Small intestine (tissue), 7 donors: ENCODE measurements at regions not wholly inside any gene's neighbourhood (a gene's known extent, or its start where the extent isn't known, plus 50 kb on each side); places are given as distances from the start of the nearest gene placed in this dataset.

Experiments
- DNase-seq, 2 donors: peaks; one replicate each; pipeline versions ENCODE4 v3.0.0 to v3.0.0-alpha.2; 2013
- FAIRE-seq: peaks from 2 replicates; lab custom pipeline; 2012; peaks lifted over from hg19 to GRCh38; lab: Jason Lieb, UNC
- H3K27ac ChIP-seq, 3 donors: one replicate each; pipeline ENCODE4 v1.5.1; 2013; ENCODE audit warnings: low read length in 2 of 3, mild to moderate bottlenecking in 2 of 3, control low read depth in 1 of 3, inconsistent platforms in 1 of 3, low read depth in 1 of 3, moderate library complexity in 1 of 3
- H3K27me3 ChIP-seq, 3 donors: one replicate each; pipeline ENCODE4 v1.6.1; 2013; ENCODE audit warnings: low read length in 3 of 3, inconsistent platforms in 1 of 3; ENCODE audit not compliant: control insufficient read depth in 3 of 3, insufficient read depth in 3 of 3
- H3K36me3 ChIP-seq, 3 donors: one replicate each; pipeline ENCODE4 v1.6.1; 2013; ENCODE audit warnings: low read length in 3 of 3, inconsistent platforms in 1 of 3, low read depth in 1 of 3, mild to moderate bottlenecking in 1 of 3, moderate library complexity in 1 of 3; ENCODE audit not compliant: control insufficient read depth in 3 of 3, insufficient read depth in 2 of 3
- H3K4me1 ChIP-seq, 3 donors: one replicate each; pipeline ENCODE4 v1.6.1; 2013; ENCODE audit warnings: low read length in 2 of 3, inconsistent platforms in 1 of 3, low read depth in 1 of 3, mild to moderate bottlenecking in 1 of 3, moderate library complexity in 1 of 3; ENCODE audit not compliant: control insufficient read depth in 3 of 3, insufficient read depth in 2 of 3
- H3K4me3 ChIP-seq, 3 donors: one replicate each; pipeline ENCODE4 v1.5.1; 2013; ENCODE audit warnings: low read length in 3 of 3, control low read depth in 1 of 3, inconsistent platforms in 1 of 3, low read depth in 1 of 3, mild to moderate bottlenecking in 1 of 3, moderate library complexity in 1 of 3
- H3K9me3 ChIP-seq, 2 donors: one replicate each; pipeline ENCODE4 v1.6.1; 2013; ENCODE audit warnings: low read depth in 1 of 2, low read length in 1 of 2; ENCODE audit not compliant: control insufficient read depth in 2 of 2, insufficient read depth in 1 of 2
- WGBS, 3 donors: extraction: QIAGEN DNeasy Blood & Tissue Kit; methylation state at CpG; one replicate each; pipeline ENCODE4 v1.1.7; 2013; 5-methylcytosine and 5-hydroxymethylcytosine counted together
- donor health status: healthy with polysubstance abuse.
- donor health status: control.
- donor health status: control.
- donor health status: Bipolar disorder and iron deficiency.
- donor health status: healthy.

DNA sequence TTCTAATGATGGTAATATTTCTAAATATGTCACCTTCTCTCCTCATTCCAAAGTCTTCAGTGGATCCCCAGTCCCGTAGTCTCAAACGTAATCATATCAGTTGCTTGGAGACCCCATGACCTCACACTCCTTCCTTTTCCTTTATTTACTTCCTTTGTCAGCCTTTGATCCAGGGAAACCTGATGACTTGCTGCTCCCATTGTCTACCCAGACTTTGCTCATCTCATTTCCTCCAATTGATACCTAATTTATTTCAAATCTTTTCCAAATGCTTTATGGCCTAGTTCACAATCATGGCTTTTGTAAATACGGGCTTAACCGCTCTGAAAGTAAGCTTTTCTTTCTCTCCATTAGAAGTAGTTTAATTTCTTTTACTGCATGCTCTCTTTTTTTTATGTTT, 402.4 kb upstream of the CYRIA start:
- FAIRE-seq, result no peak
- 59 to 69% (median 65%) methylated on average over 4 of the region's 4 CpGs for WGBS, 3 donors
- Histone ChIP-seq H3K4me3 (no peak overlapping the region), H3K9me3 (peaks cover 0 to 5% of the 10 kb centered on the region in 2 donors), H3K4me1 (no peaks in the 10 kb centered on the region), H3K36me3 (no peaks in the 10 kb centered on the region), H3K27me3 (no peaks in the 10 kb centered on the region), H3K27ac (no peak overlapping the region)
- no peak for DNase-seq

DNA sequence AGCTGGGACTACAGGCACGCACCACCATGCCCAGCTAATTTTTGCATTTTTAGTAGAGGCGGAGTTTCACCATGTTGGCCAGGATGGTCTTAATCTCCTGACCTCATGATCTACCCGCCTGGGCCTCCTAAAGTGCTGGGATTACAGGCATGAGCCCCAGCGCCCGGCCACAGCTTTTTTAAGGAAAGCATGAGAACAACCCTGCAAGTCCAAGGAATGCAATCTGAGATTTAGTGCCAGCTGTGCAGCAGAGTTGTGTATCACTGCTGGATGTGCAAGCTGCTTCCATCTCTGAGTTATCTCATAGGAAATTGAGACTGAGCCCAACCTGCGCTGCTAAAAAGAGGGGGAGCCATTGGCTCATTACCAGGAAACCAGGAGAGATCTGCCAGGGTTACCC, 399.9 kb upstream of the CYRIA start:
- 73 to 75% (median 73%) methylated on average over 6 of the region's 6 CpGs for WGBS, 3 donors
- Histone ChIP-seq H3K4me1 (no peaks in the 10 kb centered on the region), H3K27ac (no peak overlapping the region), H3K9me3 (no peaks in the 10 kb centered on the region), H3K27me3 (no peaks in the 10 kb centered on the region), H3K36me3 (no peaks in the 10 kb centered on the region), H3K4me3 (no peak overlapping the region)
- FAIRE-seq (no peak), DNase-seq (no peak)

DNA sequence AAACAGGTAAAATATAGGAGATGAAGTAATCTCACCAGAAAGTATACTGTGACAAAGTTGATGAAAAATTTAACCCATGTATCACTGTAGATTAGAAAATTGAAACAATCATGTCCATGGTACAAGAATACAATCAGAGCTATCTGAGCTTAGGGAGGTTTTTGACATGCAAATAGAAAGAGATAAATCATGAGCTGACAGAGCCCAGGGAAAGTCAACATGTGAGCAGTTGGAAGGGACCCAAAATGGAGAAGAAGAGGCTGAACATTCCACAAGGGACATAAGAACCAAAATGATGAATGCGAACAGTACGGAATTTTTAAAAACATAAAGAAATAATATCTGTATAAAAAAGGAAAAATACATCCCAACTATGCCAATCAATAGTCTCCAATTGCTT, 395.4 kb upstream of the CYRIA start:
- no peaks in the 10 kb centered on the region for H3K9me3 ChIP-seq
- H3K27ac ChIP-seq, result no peak overlapping the region
- DNase-seq, result no peak
- H3K27me3 ChIP-seq, result no peaks in the 10 kb centered on the region
- WGBS, 3 donors, result 91 to 98% (median 96%) methylated on average over 2 of the region's 2 CpGs
- H3K36me3 ChIP-seq, result no peaks in the 10 kb centered on the region
- no peaks in the 10 kb centered on the region for H3K4me1 ChIP-seq
- no peak for FAIRE-seq
- H3K4me3 ChIP-seq, result no peak overlapping the region

DNA sequence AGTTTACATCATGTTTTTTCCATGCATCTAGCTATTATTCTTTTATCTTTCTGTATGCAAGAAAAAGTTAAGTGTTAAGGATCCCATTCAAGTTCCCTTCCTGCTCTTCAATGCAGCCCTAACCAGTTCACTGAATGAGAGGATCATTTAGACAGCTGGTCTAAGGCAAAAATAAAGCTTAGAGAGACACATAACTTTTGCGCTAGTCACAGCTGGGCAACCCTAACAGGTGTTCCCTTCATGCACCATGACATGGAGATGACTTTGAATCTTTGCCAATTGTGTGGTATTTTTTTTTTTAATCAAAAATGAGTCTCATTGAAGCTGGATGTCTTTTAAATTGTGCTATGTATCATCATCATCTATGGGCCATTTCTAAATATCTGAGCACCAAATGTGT, 393.8 kb upstream of the CYRIA start:
- H3K27me3 ChIP-seq, result no peaks in the 10 kb centered on the region
- WGBS, 3 donors, result 68 to 89% (median 68%) methylated on average over 1 of the region's 1 CpG
- H3K36me3 ChIP-seq, result no peaks in the 10 kb centered on the region
- H3K27ac ChIP-seq, result no peak overlapping the region
- FAIRE-seq (no peak), DNase-seq (no peak)
- no peak overlapping the region for H3K4me3 ChIP-seq
- no peaks in the 10 kb centered on the region for H3K4me1 ChIP-seq
- no peaks in the 10 kb centered on the region for H3K9me3 ChIP-seq

DNA sequence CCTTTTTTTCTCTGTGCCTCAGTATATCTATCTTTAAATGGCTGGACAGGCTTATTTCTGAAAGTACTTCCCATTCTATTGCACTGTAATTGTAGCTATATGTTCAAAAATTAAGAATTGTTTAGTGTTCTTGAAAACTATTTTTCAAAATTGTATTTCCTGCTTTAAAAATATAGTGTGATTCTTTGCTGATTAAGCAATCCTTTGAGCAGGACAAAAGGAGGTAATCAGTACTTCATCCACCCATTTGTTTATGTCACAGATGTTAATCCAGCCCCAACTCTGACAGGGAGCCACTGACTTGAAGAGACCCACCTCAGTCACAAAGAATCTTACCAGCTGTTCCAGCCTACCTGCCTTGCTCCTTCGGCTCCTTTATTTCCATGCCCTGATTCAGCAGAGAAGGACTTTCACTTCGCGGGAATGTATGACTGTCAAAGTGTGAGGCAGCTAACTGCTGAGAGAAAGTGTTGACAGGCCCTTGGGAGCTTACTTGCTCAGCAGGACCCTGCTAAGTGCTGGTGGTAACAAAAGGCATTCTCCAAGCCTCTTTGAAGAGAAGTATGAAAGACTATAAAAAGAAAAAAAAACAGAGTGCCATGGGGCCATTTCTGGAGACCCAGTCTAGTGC, 393.3 kb upstream of the CYRIA start:
- Histone ChIP-seq H3K4me3 (no peak overlapping the region), H3K4me1 (no peaks in the 10 kb centered on the region), H3K27me3 (no peaks in the 10 kb centered on the region), H3K9me3 (no peaks in the 10 kb centered on the region), H3K27ac (no peak overlapping the region), H3K36me3 (no peaks in the 10 kb centered on the region)
- FAIRE-seq, result no peak
- DNase-seq, result no peak
- WGBS, 3 donors, result 55 to 67% (median 55%) methylated on average over 3 of the region's 3 CpGs

DNA sequence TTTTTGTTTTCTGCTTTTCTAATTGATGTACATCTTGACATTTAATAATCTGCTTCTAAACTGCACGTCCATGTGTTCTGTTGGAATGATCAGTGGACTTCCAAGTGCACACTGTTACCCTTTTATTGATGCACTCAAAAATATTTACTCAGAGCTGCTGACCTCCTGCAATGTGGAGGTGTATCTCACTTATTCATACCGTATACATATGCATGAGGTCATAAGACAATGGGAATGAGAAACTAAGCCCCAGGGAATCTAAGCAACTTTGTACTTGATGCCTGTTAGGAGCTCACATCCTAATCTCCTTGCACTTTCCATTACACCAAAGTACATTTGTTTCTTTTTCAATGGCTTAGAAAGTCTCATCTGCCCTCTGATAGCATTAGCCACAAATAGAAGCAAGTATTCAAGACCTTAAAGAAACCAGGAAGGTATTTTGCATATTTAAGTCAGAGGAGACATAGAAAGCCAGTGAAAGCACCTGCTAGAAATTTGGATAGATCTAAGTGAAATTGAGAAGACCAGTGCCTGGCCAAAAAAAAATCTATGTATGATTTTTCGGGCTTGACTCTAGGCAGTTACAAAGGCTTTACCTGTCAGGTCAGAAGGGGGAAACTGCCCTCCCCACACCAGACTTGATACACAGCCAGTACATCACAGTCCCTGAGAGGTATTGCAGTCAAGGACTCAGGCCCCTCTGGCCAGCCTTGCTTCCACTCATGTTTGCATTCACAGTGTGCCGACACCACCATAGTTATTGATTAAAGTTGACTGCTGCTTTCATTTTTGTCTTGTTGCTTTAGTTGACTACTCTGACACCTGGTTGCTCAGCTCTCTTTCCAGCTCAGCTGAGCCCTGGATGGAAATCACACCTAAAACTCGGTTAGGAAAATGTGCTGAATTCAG, 391.7 kb upstream of the CYRIA start:
- Histone ChIP-seq H3K27me3 (no peaks in the 10 kb centered on the region), H3K4me1 (no peaks in the 10 kb centered on the region), H3K9me3 (no peaks in the 10 kb centered on the region), H3K36me3 (no peaks in the 10 kb centered on the region), H3K27ac (no peak overlapping the region), H3K4me3 (no peak overlapping the region)
- WGBS, 3 donors, result 61 to 75% (median 73%) methylated on average over 5 of the region's 5 CpGs
- no peak for DNase-seq
- FAIRE-seq, result no peak

DNA sequence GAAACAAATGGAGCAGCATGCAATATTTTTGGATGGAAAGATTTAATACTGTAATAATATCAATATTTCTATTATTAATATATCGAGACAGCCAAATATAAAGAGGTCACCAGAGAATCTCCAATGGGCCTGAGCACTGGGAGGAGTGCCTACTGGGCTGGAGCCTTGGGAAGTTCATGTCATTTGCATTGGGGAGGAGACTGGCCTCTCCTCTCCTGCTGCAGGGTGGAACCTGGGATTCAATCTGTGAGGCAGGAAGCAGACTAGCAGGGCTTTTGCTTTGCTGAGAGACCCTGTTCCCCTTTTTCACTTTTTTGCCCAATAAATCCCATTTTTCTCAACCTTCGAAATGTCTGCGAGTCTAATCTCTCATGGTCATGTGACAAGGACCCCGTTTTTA, 390.6 kb upstream of the CYRIA start:
- FAIRE-seq (no peak), DNase-seq (no peak)
- Histone ChIP-seq H3K4me3 (no peak overlapping the region), H3K36me3 (no peaks in the 10 kb centered on the region), H3K9me3 (no peaks in the 10 kb centered on the region), H3K4me1 (no peaks in the 10 kb centered on the region), H3K27ac (no peak overlapping the region), H3K27me3 (no peaks in the 10 kb centered on the region)
- 59 to 69% (median 69%) methylated on average over 4 of the region's 4 CpGs for WGBS, 3 donors

DNA sequence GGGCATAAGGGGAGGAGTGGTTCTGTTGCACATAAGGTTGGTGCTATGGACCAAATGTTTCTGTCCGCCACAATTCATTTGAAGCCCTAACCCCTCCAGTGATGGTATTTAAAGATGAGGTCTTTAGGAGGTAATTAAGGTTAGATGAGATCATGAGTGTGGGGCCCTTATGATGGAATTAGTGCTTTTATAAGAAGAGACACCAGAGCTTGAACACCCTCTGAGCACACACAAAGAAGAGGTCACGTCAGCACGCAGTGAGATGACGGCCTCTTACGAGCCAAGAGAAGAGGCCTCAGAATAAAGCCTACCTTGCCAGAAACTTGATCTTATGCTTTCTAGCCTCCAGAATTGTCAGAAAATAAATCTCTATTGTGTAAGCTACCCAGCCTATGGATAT, 386.4 kb upstream of the CYRIA start:
- Histone ChIP-seq H3K4me1 (no peaks in the 10 kb centered on the region), H3K27ac (no peak overlapping the region), H3K36me3 (no peaks in the 10 kb centered on the region), H3K4me3 (no peak overlapping the region), H3K27me3 (no peaks in the 10 kb centered on the region), H3K9me3 (no peaks in the 10 kb centered on the region)
- FAIRE-seq (no peak), DNase-seq (no peak)
- 94 to 99% (median 95%) methylated on average over 5 of the region's 5 CpGs for WGBS, 3 donors
